Liver (tissue), 3 donors: ENCODE measurements at regions not wholly inside any gene's neighbourhood (a gene's known extent, or its start where the extent isn't known, plus 50 kb on each side); places are given as distances from the start of the nearest gene placed in this dataset.

Source experiments
- SP1 ChIP-seq: IDR thresholded peaks from 2 replicates; pipeline ENCODE4 v1.6.1; 2018; ENCODE audit warnings: antibody characterized with exemption, mild to moderate bottlenecking
- YY1 ChIP-seq: IDR thresholded peaks from 2 replicates; pipeline ENCODE4 v1.6.1; 2016; ENCODE audit warnings: antibody characterized with exemption, mild to moderate bottlenecking
- TF ChIP-seq, protein P1 (sequence below): fragments of 150-350 bp; IDR thresholded peaks from 2 replicates; pipeline ENCODE4 v1.5.1; 2017; ENCODE audit warnings: improper control_type of control experiment, low read depth, low read length; ENCODE audit not compliant: missing input control
- donor health status: healthy.
- donor health status: healthy.

- TF ChIP-seq SP1: no peak
- TF ChIP-seq, protein P1, sequence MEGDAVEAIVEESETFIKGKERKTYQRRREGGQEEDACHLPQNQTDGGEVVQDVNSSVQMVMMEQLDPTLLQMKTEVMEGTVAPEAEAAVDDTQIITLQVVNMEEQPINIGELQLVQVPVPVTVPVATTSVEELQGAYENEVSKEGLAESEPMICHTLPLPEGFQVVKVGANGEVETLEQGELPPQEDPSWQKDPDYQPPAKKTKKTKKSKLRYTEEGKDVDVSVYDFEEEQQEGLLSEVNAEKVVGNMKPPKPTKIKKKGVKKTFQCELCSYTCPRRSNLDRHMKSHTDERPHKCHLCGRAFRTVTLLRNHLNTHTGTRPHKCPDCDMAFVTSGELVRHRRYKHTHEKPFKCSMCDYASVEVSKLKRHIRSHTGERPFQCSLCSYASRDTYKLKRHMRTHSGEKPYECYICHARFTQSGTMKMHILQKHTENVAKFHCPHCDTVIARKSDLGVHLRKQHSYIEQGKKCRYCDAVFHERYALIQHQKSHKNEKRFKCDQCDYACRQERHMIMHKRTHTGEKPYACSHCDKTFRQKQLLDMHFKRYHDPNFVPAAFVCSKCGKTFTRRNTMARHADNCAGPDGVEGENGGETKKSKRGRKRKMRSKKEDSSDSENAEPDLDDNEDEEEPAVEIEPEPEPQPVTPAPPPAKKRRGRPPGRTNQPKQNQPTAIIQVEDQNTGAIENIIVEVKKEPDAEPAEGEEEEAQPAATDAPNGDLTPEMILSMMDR: no peak
- TF ChIP-seq YY1: no peak
Measured at GRCh38 chr5:2806176-2806575, 54.7 kb upstream of the IRX2 start.
